AG04450 (cell line): ENCODE measurements at regions not wholly inside any gene's neighbourhood (a gene's known extent, or its start where the extent isn't known, plus 50 kb on each side); places are given as distances from the start of the nearest gene placed in this dataset.

Source experiments
- CTCF ChIA-PET: fragments of 300-600, 350-600 bp; formaldehyde crosslinking; extraction: SDS; loops from one replicate; lab custom pipeline; 2022; ENCODE audit warnings: antibody characterized with exemption, inconsistent platforms; lab: Charles Lee
- POLR2A ChIA-PET: fragments of 350-600 bp; formaldehyde crosslinking; extraction: SDS; loops from one replicate; lab custom pipeline; 2021; ENCODE audit warnings: antibody characterized with exemption, inconsistent platforms; lab: Yijun Ruan, JAX
- DNase-seq: peaks from one replicate; pipeline ENCODE4 v3.0.0-alpha.2; 2011; ENCODE audit warnings: low read depth, low spot score
- H3K27ac ChIP-seq: one replicate; pipeline ENCODE4 v1.5.1; 2012; ENCODE audit warnings: low read depth, low read length, control low read depth
- H3K27me3 ChIP-seq: one replicate; pipeline ENCODE4 v1.6.0; 2012; ENCODE audit warnings: low read length; ENCODE audit not compliant: control insufficient read depth, insufficient read depth
- H3K4me3 ChIP-seq: 2 replicates; pipeline ENCODE4 v1.5.1; 2011; ENCODE audit warnings: mild to moderate bottlenecking, low read depth, low read length, control low read depth
- H3K9me3 ChIP-seq: 2 replicates; pipeline ENCODE4 v1.5.1; 2012; ENCODE audit warnings: low read length; ENCODE audit not compliant: control insufficient read depth, insufficient read depth
- CTCF ChIP-seq: IDR thresholded peaks from 2 replicates; pipeline ENCODE4 v1.5.1; 2011; ENCODE audit warnings: low read depth, low read length, control low read depth, inconsistent platforms

- no peak for TF ChIP-seq CTCF
- ChIA-PET CTCF (no interaction called here), POLR2A (no interaction called here)
Observed at GRCh38 chr1:193412748-193413147, 226.3 kb upstream of the B3GALT2 start.

GRCh38 chr1:193411714-193412113 is 225.3 kb upstream of the B3GALT2 start:
- POLR2A ChIA-PET, result no interaction called here
- H3K27me3 ChIP-seq, result no peaks in the 10 kb centered on the region
- no peak for TF ChIP-seq CTCF
- no peaks in the 10 kb centered on the region for H3K9me3 ChIP-seq
- CTCF ChIA-PET, result no interaction called here
- DNase-seq, result no peak
- H3K4me3 ChIP-seq, result no peak overlapping the region
- no peak overlapping the region for H3K27ac ChIP-seq

More at GRCh38 chr1:193412748-193413147, 226.3 kb upstream of the B3GALT2 start:
- no peak for DNase-seq
- Histone ChIP-seq H3K4me3 (no peak overlapping the region), H3K27ac (no peak overlapping the region), H3K27me3 (no peaks in the 10 kb centered on the region), H3K9me3 (no peaks in the 10 kb centered on the region)

GRCh38 chr1:193411215-193411614 is 224.8 kb upstream of the B3GALT2 start:
- no peak for TF ChIP-seq CTCF
- Histone ChIP-seq H3K9me3 (no peaks in the 10 kb centered on the region), H3K27me3 (no peaks in the 10 kb centered on the region), H3K4me3 (no peak overlapping the region), H3K27ac (no peak overlapping the region)
- ChIA-PET CTCF (no interaction called here), POLR2A (no interaction called here)
- no peak for DNase-seq

GRCh38 chr1:193408782-193409293 is 222.4 kb upstream of the B3GALT2 start:
- POLR2A ChIA-PET, result no interaction called here
- H3K9me3 ChIP-seq, result no peaks in the 10 kb centered on the region
- CTCF ChIA-PET, result no interaction called here
- no peaks in the 10 kb centered on the region for H3K27me3 ChIP-seq
- peak overlapping the region; percentile 32 for H3K27ac ChIP-seq
- peak; percentile 32 for DNase-seq
- no peak overlapping the region for H3K4me3 ChIP-seq
- TF ChIP-seq CTCF, result no peak

GRCh38 chr1:193406901-193407300 is 220.5 kb upstream of the B3GALT2 start:
- peak; percentile 73 for TF ChIP-seq CTCF
- DNase-seq, result no peak
- ChIA-PET POLR2A (no interaction called here), CTCF (interaction anchor here (0.7 to 0.8 kb wide), 5 partner anchors 8 to 223 kb away, joined by 3 to 4 read pairs (median 3); no protein-coding TSS in a partner anchor)
- Histone ChIP-seq H3K27ac (no peak overlapping the region), H3K9me3 (no peaks in the 10 kb centered on the region), H3K4me3 (no peak overlapping the region), H3K27me3 (no peaks in the 10 kb centered on the region)
